GM12878 (cell line): ENCODE measurements at regions not wholly inside any gene's neighbourhood (a gene's known extent, or its start where the extent isn't known, plus 50 kb on each side); places are given as distances from the start of the nearest gene placed in this dataset.

Experiments
- CEBPB ChIP-seq, 2 experiments: fragments of 150-350 bp in 1 of 2; IDR thresholded peaks; 2 replicates each; pipeline ENCODE4 v1.6.1; 2012 to 2014; ENCODE audit warnings: low read depth in 2 of 2, low read length in 2 of 2, borderline replicate concordance in 1 of 2, inconsistent platforms in 1 of 2
- CREB1 ChIP-seq: IDR thresholded peaks from 2 replicates; pipeline ENCODE4 v1.6.1; 2012; ENCODE audit warnings: low read depth, mild to moderate bottlenecking, inconsistent platforms
- TF ChIP-seq, protein P1 (sequence below), 3 experiments: IDR thresholded peaks in 2 of 3; conservative IDR thresholded peaks in 1 of 3; 2 replicates each; pipeline ENCODE4 v1.5.1; 2011; ENCODE audit warnings: low read depth in 3 of 3, low read length in 3 of 3, mild to moderate bottlenecking in 3 of 3, control low read depth in 2 of 3, moderate library complexity in 2 of 3, inconsistent platforms in 1 of 3, mixed read lengths in 1 of 3; ENCODE audit not compliant: control insufficient read depth in 2 of 3, insufficient read depth in 1 of 3; ENCODE audit errors: extremely low read depth in 1 of 3

DNA sequence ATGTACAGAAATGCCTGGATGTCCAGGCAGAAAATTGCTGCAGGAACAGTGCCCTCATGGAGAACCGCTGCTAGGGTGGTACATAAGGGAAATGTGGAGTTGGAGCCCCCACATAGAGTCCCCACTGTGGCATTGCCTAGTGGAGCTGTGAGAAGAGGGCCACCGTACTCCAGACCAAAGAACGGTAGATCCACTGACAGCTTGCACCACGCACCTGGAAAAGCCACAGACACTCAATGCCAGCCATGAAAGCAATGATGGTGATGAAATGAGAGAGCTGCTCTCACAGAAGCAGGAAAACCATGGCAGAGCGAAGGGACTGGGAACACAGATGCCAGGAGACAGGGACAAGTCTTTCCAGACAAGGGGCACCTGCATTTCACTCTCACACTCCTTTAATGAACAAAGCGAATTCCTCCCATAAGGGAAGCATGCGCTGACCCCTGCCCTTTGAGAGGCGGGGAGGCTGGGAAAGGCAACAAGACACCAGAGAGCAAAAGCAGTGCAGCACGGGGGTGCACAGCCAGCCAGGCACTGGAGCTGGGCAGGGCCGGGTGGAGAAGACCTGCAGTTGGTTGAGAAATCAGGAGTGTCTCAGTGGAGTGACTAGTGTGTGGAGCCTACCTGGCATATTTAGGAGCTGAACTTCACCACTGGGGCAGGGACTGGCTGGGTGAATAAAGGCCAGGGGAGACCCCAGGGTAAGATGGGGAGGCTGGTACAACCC lies 1025.2 kb downstream of the TBC1D22A start:
- TF ChIP-seq, protein P1, sequence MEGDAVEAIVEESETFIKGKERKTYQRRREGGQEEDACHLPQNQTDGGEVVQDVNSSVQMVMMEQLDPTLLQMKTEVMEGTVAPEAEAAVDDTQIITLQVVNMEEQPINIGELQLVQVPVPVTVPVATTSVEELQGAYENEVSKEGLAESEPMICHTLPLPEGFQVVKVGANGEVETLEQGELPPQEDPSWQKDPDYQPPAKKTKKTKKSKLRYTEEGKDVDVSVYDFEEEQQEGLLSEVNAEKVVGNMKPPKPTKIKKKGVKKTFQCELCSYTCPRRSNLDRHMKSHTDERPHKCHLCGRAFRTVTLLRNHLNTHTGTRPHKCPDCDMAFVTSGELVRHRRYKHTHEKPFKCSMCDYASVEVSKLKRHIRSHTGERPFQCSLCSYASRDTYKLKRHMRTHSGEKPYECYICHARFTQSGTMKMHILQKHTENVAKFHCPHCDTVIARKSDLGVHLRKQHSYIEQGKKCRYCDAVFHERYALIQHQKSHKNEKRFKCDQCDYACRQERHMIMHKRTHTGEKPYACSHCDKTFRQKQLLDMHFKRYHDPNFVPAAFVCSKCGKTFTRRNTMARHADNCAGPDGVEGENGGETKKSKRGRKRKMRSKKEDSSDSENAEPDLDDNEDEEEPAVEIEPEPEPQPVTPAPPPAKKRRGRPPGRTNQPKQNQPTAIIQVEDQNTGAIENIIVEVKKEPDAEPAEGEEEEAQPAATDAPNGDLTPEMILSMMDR (IDR thresholded peaks at IDR 0.05 in 2 of 3, conservative IDR thresholded peaks at IDR 0.05 in 1 of 3; ENCODE audit: control insufficient read depth in 2 of 3, extremely low read depth in 1 of 3, insufficient read depth in 1 of 3, low read depth in 3 of 3, low read length in 3 of 3) = no peak
- TF ChIP-seq CREB1 (no peak), CEBPB (IDR thresholded peaks at IDR 0.05; ENCODE audit: borderline replicate concordance in 1 of 2, low read depth in 2 of 2, low read length in 2 of 2) (no peak)
